Neural progenitor cell (in vitro differentiated cells): ENCODE measurements at regions not wholly inside any gene's neighbourhood (a gene's known extent, or its start where the extent isn't known, plus 50 kb on each side); places are given as distances from the start of the nearest gene placed in this dataset.

Experiments used
- EZH2 ChIP-seq: fragments of 200-600 bp; sonication (generic); IDR thresholded peaks from 2 replicates; pipeline ENCODE4 v1.6.1; 2017; ENCODE audit warnings: antibody characterized with exemption, mild to moderate bottlenecking, moderate library complexity
- EZH2phosphoT487 ChIP-seq: fragments of 200-600 bp; sonication (generic); IDR thresholded peaks from 2 replicates; pipeline ENCODE4 v1.6.1; 2017; ENCODE audit warnings: antibody characterized with exemption
- TF ChIP-seq, protein P1 (sequence below): fragments of 200-600 bp; sonication (generic); IDR thresholded peaks from 2 replicates; pipeline ENCODE4 v1.5.1; 2017; ENCODE audit warnings: antibody characterized with exemption, mild to moderate bottlenecking

DNA sequence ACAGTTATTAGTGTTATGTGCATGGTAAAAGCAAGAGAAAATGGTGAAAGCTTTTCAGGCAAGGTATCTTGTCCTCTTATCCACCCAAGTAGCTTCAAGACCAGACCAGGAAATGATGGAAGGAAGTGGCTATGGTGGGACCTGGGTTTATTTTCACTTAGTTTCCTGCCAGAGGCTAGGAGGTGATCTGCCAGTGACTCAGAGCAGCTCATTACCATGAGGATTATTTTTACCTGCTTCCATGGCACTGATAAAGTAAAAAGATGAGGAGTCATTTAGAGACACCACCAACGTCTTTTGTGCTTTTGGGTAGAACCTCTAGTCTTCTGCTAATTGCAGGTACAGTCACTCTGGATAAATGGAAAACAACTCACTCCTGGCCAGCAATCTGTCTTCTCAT is 339.9 kb upstream of the KIRREL3 start:
- TF ChIP-seq, protein P1, sequence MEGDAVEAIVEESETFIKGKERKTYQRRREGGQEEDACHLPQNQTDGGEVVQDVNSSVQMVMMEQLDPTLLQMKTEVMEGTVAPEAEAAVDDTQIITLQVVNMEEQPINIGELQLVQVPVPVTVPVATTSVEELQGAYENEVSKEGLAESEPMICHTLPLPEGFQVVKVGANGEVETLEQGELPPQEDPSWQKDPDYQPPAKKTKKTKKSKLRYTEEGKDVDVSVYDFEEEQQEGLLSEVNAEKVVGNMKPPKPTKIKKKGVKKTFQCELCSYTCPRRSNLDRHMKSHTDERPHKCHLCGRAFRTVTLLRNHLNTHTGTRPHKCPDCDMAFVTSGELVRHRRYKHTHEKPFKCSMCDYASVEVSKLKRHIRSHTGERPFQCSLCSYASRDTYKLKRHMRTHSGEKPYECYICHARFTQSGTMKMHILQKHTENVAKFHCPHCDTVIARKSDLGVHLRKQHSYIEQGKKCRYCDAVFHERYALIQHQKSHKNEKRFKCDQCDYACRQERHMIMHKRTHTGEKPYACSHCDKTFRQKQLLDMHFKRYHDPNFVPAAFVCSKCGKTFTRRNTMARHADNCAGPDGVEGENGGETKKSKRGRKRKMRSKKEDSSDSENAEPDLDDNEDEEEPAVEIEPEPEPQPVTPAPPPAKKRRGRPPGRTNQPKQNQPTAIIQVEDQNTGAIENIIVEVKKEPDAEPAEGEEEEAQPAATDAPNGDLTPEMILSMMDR = no peak
- TF ChIP-seq EZH2 (no peak), EZH2phosphoT487 (no peak)
